ENCODE measurements at regions not wholly inside any gene's neighbourhood (a gene's known extent, or its start where the extent isn't known, plus 50 kb on each side); places are given as distances from the start of the nearest gene placed in this dataset.

GRCh38 chr17:72212041-72212440 is 91.2 kb downstream of the SOX9 start:
- no peak for DNase-seq

GRCh38 chr17:72215490-72215889 is 94.7 kb downstream of the SOX9 start:
- DNase-seq, result no peak

- DNase-seq, result no peak
Measured at GRCh38 chr17:72215928-72216327, 95.1 kb downstream of the SOX9 start.

- no peak for DNase-seq
Measured at GRCh38 chr17:72219137-72219823, 98.5 kb downstream of the SOX9 start.

GRCh38 chr17:72219824-72220493 is 99.1 kb downstream of the SOX9 start:
- DNase-seq, result no peak

GRCh38 chr17:72222661-72223380 is 102.0 kb downstream of the SOX9 start:
- DNase-seq, result no peak

- DNase-seq, result no peak
Measured at GRCh38 chr17:72223866-72224291, 103.1 kb downstream of the SOX9 start.

GRCh38 chr17:72226322-72226721 is 105.5 kb downstream of the SOX9 start:
- no peak for DNase-seq

- no peak for DNase-seq
Measured at GRCh38 chr17:72233986-72234385, 113.2 kb downstream of the SOX9 start.

GRCh38 chr17:72234985-72235384 is 114.2 kb downstream of the SOX9 start:
- DNase-seq, result no peak

- no peak for DNase-seq
Measured at GRCh38 chr17:72236980-72237633, 116.3 kb downstream of the SOX9 start.

GRCh38 chr17:72238157-72238673 is 117.4 kb downstream of the SOX9 start:
- DNase-seq, result no peak

GRCh38 chr17:72239548-72239947 is 118.7 kb downstream of the SOX9 start:
- DNase-seq, result no peak

- no peak for DNase-seq
Measured at GRCh38 chr17:72240333-72240732, 119.5 kb downstream of the SOX9 start.

GRCh38 chr17:72244494-72244893 is 123.7 kb downstream of the SOX9 start:
- DNase-seq, result peak; percentile 7

- DNase-seq, result no peak
Measured at GRCh38 chr17:72244956-72245355, 124.1 kb downstream of the SOX9 start.

- no peak for DNase-seq
Measured at GRCh38 chr17:72249441-72249840, 128.6 kb downstream of the SOX9 start.

GRCh38 chr17:72250206-72250605 is 129.4 kb downstream of the SOX9 start:
- no peak for DNase-seq

GRCh38 chr17:72253597-72253996 is 132.8 kb downstream of the SOX9 start:
- no peak for DNase-seq

- DNase-seq, result peak; percentile 5
Measured at GRCh38 chr17:72254808-72255449, 134.1 kb downstream of the SOX9 start.

GRCh38 chr17:72255481-72255880 is 134.7 kb downstream of the SOX9 start:
- no peak for DNase-seq

GRCh38 chr17:72258711-72259110 is 137.9 kb downstream of the SOX9 start:
- DNase-seq, result no peak

- DNase-seq, result no peak
Measured at GRCh38 chr17:72259922-72260321, 139.1 kb downstream of the SOX9 start.

Data from HCEC 1CT (cell line).